ENCODE measurements at regions not wholly inside any gene's neighbourhood (a gene's known extent, or its start where the extent isn't known, plus 50 kb on each side); places are given as distances from the start of the nearest gene placed in this dataset.

DNA sequence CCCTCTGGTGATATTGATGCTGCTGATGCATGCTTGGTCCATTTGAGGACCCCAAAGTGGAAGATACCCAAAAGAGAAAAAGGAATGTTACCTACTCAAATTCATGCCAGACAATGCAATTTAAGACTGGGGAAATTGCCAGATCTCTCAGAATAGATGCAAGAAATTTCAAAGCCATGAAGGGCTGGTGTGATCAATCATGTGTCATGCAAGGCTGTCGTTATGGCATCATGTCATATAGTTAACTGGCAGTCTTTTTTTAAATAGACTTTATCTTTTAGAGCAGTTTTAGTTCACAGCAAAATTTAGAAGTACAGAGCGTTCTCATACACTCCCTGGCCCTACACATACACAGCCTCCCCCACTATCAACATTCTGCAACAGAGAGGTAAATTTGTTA lies 53.1 kb upstream of the ABHD2 start:
- intact Hi-C loops (cut with DNase I), result no loop called here
- H3K9me3 ChIP-seq, result no peaks in the 10 kb centered on the region
- 80 to 82% methylated on average over 2 of the region's 2 CpGs for WGBS, 2 donors
- no peaks in the 10 kb centered on the region for H3K4me1 ChIP-seq
- TF ChIP-seq, protein P1, sequence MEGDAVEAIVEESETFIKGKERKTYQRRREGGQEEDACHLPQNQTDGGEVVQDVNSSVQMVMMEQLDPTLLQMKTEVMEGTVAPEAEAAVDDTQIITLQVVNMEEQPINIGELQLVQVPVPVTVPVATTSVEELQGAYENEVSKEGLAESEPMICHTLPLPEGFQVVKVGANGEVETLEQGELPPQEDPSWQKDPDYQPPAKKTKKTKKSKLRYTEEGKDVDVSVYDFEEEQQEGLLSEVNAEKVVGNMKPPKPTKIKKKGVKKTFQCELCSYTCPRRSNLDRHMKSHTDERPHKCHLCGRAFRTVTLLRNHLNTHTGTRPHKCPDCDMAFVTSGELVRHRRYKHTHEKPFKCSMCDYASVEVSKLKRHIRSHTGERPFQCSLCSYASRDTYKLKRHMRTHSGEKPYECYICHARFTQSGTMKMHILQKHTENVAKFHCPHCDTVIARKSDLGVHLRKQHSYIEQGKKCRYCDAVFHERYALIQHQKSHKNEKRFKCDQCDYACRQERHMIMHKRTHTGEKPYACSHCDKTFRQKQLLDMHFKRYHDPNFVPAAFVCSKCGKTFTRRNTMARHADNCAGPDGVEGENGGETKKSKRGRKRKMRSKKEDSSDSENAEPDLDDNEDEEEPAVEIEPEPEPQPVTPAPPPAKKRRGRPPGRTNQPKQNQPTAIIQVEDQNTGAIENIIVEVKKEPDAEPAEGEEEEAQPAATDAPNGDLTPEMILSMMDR (IDR thresholded peaks at IDR 0.05), result no peak
- no peak for TF ChIP-seq POLR2A (IDR thresholded peaks at IDR 0.05)
- no peaks in the 10 kb centered on the region for H3K27me3 ChIP-seq
- no peak for DNase-seq
- no peak overlapping the region for H3K27ac ChIP-seq
- no peak overlapping the region for H3K4me3 ChIP-seq (replicated peaks in 1 of 3)
- no peaks in the 10 kb centered on the region for H3K36me3 ChIP-seq

DNA sequence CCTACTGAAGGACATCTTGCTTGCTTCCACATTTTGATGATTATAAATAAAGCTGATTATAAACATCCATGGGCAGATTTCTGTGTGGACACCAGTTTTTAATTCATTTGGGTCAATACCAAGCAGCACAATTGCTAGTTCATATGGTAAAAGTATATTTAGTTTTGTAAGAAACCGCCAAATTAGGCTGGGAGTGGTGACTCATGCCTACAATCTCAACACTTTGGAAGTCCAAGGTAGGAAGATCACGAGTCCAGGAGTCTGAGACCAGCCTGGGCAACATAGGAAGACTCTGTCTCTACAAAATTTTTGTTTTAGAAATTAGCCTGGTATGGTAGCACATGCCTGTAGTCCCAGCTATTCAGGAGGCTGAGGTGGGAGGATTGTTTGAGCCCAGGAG lies 52.6 kb upstream of the ABHD2 start:
- Histone ChIP-seq H3K4me3 (replicated peaks in 1 of 3) (no peak overlapping the region), H3K27ac (no peak overlapping the region), H3K9me3 (no peaks in the 10 kb centered on the region), H3K27me3 (no peaks in the 10 kb centered on the region), H3K4me1 (no peaks in the 10 kb centered on the region), H3K36me3 (no peaks in the 10 kb centered on the region)
- WGBS, 2 donors, result 86% methylated on average over 2 of the region's 2 CpGs
- no peak for TF ChIP-seq POLR2A (IDR thresholded peaks at IDR 0.05)
- TF ChIP-seq, protein P1 (IDR thresholded peaks at IDR 0.05), result no peak
- no peak for DNase-seq
- intact Hi-C loops (cut with DNase I), result no loop called here

DNA sequence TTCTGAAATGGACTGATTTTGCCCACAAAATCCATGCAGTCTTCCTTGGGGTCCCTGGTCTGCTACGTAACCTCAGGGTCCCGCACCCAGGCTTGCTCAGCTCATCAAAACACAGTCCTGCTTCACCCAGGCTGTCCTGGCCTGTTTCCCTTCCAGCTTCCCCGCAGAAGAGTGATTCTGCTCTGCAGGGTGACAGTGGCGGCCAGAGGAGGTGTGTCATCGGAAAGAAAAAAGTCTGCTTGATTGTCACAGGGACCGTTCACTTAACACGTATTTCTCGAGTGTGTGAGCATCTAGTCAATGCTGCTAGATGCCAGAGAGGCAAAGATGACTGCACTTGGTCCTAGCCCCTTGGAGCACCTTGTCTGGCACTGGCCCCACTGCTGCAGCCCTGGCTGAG lies 50.1 kb upstream of the ABHD2 start:
- Histone ChIP-seq H3K27me3 (no peaks in the 10 kb centered on the region), H3K36me3 (no peaks in the 10 kb centered on the region), H3K27ac (no peak overlapping the region), H3K9me3 (no peaks in the 10 kb centered on the region), H3K4me3 (replicated peaks in 1 of 3) (no peak overlapping the region), H3K4me1 (no peaks in the 10 kb centered on the region)
- 81 to 83% methylated on average over 8 of the region's 8 CpGs for WGBS, 2 donors
- intact Hi-C loops (cut with DNase I), result no loop called here
- DNase-seq, result no peak
- TF ChIP-seq, protein P1 (IDR thresholded peaks at IDR 0.05), result no peak
- no peak for TF ChIP-seq POLR2A (IDR thresholded peaks at IDR 0.05)

Measured in thyroid gland (tissue), 4 donors.